ENCODE measurements at regions not wholly inside any gene's neighbourhood (a gene's known extent, or its start where the extent isn't known, plus 50 kb on each side); places are given as distances from the start of the nearest gene placed in this dataset.

DNA sequence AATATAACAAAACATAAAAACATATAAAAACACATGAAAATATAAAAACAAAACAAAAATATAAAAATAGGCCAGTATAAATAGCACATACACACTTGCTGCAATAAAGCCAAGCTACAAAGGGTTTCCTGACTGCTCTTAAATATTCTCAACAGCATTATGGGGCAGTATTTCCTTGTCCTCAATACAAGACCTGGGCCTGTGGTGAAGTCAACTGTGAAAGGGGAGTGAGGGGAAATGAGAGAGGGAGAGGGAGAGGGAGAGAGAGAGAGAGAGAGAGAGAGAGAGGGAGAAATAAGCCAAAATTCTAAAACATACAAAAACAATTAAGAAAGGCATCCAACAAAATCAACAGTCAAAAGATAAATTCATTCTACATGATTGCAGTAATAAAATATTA is 82.6 kb upstream of the NEDD4L start:
- TF ChIP-seq, protein P1, sequence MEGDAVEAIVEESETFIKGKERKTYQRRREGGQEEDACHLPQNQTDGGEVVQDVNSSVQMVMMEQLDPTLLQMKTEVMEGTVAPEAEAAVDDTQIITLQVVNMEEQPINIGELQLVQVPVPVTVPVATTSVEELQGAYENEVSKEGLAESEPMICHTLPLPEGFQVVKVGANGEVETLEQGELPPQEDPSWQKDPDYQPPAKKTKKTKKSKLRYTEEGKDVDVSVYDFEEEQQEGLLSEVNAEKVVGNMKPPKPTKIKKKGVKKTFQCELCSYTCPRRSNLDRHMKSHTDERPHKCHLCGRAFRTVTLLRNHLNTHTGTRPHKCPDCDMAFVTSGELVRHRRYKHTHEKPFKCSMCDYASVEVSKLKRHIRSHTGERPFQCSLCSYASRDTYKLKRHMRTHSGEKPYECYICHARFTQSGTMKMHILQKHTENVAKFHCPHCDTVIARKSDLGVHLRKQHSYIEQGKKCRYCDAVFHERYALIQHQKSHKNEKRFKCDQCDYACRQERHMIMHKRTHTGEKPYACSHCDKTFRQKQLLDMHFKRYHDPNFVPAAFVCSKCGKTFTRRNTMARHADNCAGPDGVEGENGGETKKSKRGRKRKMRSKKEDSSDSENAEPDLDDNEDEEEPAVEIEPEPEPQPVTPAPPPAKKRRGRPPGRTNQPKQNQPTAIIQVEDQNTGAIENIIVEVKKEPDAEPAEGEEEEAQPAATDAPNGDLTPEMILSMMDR (IDR thresholded peaks at IDR 0.05): no peak
- no peak for TF ChIP-seq POLR2A (IDR thresholded peaks at IDR 0.05)
- TF ChIP-seq EP300 (IDR thresholded peaks at IDR 0.05): no peak

All from sigmoid colon (tissue), 4 donors.